ENCODE measurements at regions not wholly inside any gene's neighbourhood (a gene's known extent, or its start where the extent isn't known, plus 50 kb on each side); places are given as distances from the start of the nearest gene placed in this dataset.

DNA sequence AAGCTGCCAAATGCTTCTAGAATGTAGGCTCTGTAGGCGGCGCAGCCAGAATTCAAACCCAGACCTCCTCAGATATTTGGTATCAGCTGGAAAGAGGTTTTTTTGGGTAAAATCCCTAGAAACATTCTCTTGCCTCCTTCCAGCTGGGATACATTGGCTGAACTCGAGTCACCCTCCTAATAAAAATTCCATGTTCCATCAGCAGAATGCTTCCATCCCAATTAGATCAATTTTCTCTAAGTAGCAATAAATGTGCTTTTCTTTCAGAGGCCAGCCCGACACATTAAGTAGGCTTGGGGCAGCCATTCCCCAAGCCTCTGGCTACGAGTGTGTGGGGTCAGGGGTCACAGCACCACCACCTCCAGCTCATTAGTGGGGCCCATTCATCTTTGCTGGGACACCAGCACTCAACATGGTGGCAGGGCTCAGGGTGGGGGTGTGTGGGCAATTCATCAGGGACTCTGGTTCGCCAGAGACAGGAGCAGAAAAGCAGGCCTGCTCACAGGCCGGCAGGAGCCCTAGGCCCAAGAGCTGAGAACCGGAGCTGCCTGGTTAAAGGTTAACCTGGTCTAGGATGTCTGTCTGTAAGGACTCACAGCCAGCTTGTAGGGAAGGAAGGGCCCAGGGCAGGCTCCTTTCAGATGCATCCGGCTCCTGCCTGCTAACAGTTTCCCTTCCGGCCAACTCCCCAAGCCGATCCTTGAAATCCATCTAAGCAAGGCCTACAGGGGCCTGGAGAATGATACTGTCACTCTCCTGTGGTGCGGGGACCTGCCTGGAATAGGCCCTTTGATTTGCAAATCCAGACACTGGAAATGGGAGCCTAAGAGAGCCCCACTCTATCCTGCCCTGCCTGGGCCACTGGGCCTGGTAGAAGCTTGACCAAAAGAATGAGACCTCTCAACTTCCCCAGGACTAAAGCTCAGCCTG lies 159.1 kb upstream of the TOP1 start:
- TF ChIP-seq EGR1 (IDR thresholded peaks at IDR 0.05; ENCODE audit: low read depth) (no peak), SIN3A (IDR thresholded peaks at IDR 0.05; ENCODE audit: low read depth) (no peak), EZH2 (IDR thresholded peaks at IDR 0.05) (no peak), POLR2A (IDR thresholded peaks at IDR 0.05; ENCODE audit: borderline replicate concordance, extremely low read depth, insufficient read depth, insufficient read length) (no peak), FOSL1 (IDR thresholded peaks at IDR 0.05; ENCODE audit: low read depth) (no peak), POLR2AphosphoS5 (IDR thresholded peaks at IDR 0.05; ENCODE audit: low read depth, low read length) (no peak)
- TF ChIP-seq, protein P1, sequence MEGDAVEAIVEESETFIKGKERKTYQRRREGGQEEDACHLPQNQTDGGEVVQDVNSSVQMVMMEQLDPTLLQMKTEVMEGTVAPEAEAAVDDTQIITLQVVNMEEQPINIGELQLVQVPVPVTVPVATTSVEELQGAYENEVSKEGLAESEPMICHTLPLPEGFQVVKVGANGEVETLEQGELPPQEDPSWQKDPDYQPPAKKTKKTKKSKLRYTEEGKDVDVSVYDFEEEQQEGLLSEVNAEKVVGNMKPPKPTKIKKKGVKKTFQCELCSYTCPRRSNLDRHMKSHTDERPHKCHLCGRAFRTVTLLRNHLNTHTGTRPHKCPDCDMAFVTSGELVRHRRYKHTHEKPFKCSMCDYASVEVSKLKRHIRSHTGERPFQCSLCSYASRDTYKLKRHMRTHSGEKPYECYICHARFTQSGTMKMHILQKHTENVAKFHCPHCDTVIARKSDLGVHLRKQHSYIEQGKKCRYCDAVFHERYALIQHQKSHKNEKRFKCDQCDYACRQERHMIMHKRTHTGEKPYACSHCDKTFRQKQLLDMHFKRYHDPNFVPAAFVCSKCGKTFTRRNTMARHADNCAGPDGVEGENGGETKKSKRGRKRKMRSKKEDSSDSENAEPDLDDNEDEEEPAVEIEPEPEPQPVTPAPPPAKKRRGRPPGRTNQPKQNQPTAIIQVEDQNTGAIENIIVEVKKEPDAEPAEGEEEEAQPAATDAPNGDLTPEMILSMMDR (IDR thresholded peaks at IDR 0.05 in 2 of 3, conservative IDR thresholded peaks at IDR 0.05 in 1 of 3; ENCODE audit: borderline replicate concordance in 1 of 3, insufficient read depth in 1 of 3, low read depth in 2 of 3, low read length in 2 of 3) = no peak
- TF ChIP-seq, protein P2, sequence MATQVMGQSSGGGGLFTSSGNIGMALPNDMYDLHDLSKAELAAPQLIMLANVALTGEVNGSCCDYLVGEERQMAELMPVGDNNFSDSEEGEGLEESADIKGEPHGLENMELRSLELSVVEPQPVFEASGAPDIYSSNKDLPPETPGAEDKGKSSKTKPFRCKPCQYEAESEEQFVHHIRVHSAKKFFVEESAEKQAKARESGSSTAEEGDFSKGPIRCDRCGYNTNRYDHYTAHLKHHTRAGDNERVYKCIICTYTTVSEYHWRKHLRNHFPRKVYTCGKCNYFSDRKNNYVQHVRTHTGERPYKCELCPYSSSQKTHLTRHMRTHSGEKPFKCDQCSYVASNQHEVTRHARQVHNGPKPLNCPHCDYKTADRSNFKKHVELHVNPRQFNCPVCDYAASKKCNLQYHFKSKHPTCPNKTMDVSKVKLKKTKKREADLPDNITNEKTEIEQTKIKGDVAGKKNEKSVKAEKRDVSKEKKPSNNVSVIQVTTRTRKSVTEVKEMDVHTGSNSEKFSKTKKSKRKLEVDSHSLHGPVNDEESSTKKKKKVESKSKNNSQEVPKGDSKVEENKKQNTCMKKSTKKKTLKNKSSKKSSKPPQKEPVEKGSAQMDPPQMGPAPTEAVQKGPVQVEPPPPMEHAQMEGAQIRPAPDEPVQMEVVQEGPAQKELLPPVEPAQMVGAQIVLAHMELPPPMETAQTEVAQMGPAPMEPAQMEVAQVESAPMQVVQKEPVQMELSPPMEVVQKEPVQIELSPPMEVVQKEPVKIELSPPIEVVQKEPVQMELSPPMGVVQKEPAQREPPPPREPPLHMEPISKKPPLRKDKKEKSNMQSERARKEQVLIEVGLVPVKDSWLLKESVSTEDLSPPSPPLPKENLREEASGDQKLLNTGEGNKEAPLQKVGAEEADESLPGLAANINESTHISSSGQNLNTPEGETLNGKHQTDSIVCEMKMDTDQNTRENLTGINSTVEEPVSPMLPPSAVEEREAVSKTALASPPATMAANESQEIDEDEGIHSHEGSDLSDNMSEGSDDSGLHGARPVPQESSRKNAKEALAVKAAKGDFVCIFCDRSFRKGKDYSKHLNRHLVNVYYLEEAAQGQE (IDR thresholded peaks at IDR 0.05; ENCODE audit: low read depth) = no peak
